ENCODE measurements at regions not wholly inside any gene's neighbourhood (a gene's known extent, or its start where the extent isn't known, plus 50 kb on each side); places are given as distances from the start of the nearest gene placed in this dataset.

GRCh38 chr9:82574911-82575310 lies 488.0 kb downstream of the RASEF start:
- Mint-ChIP-seq H3K4me3 (ENCODE audit: unreplicated experiment) (no peak overlapping the region), H3K9me3 (ENCODE audit: unreplicated experiment) (no peaks in the 10 kb centered on the region), H3K36me3 (ENCODE audit: low read depth, unreplicated experiment) (no peaks in the 10 kb centered on the region), H3K27ac (ENCODE audit: unreplicated experiment) (no peak overlapping the region), H3K27me3 (ENCODE audit: unreplicated experiment) (no peaks in the 10 kb centered on the region), H3K4me1 (ENCODE audit: unreplicated experiment) (no peaks in the 10 kb centered on the region)
- no peak for TF ChIP-seq CTCF (IDR thresholded peaks at IDR 0.05; ENCODE audit: unreplicated experiment)
- no peak for DNase-seq (ENCODE audit: low spot score)

- TF ChIP-seq CTCF (IDR thresholded peaks at IDR 0.05; ENCODE audit: unreplicated experiment), result no peak
- H3K36me3 Mint-ChIP-seq (ENCODE audit: low read depth, unreplicated experiment), result no peaks in the 10 kb centered on the region
- H3K4me1 Mint-ChIP-seq (ENCODE audit: unreplicated experiment), result no peaks in the 10 kb centered on the region
- no peak for DNase-seq (ENCODE audit: low spot score)
- no peaks in the 10 kb centered on the region for H3K9me3 Mint-ChIP-seq (ENCODE audit: unreplicated experiment)
- no peak overlapping the region for H3K27ac Mint-ChIP-seq (ENCODE audit: unreplicated experiment)
- H3K27me3 Mint-ChIP-seq (ENCODE audit: unreplicated experiment), result no peaks in the 10 kb centered on the region
- H3K4me3 Mint-ChIP-seq (ENCODE audit: unreplicated experiment), result no peak overlapping the region
Observed at GRCh38 chr9:82580921-82581320, 482.0 kb downstream of the RASEF start.

- Mint-ChIP-seq H3K9me3 (ENCODE audit: unreplicated experiment) (no peaks in the 10 kb centered on the region), H3K36me3 (ENCODE audit: low read depth, unreplicated experiment) (no peaks in the 10 kb centered on the region), H3K27ac (ENCODE audit: unreplicated experiment) (no peak overlapping the region), H3K27me3 (ENCODE audit: unreplicated experiment) (no peaks in the 10 kb centered on the region), H3K4me1 (ENCODE audit: unreplicated experiment) (no peaks in the 10 kb centered on the region), H3K4me3 (ENCODE audit: unreplicated experiment) (no peak overlapping the region)
- TF ChIP-seq CTCF (IDR thresholded peaks at IDR 0.05; ENCODE audit: unreplicated experiment), result no peak
- no peak for DNase-seq (ENCODE audit: low spot score)
Observed at GRCh38 chr9:82581516-82581915, 481.4 kb downstream of the RASEF start.

GRCh38 chr9:82581935-82582334 lies 481.0 kb downstream of the RASEF start:
- no peak for DNase-seq (ENCODE audit: low spot score)
- Mint-ChIP-seq H3K27ac (ENCODE audit: unreplicated experiment) (no peak overlapping the region), H3K36me3 (ENCODE audit: low read depth, unreplicated experiment) (no peaks in the 10 kb centered on the region), H3K4me1 (ENCODE audit: unreplicated experiment) (no peaks in the 10 kb centered on the region), H3K27me3 (ENCODE audit: unreplicated experiment) (no peaks in the 10 kb centered on the region), H3K9me3 (ENCODE audit: unreplicated experiment) (no peaks in the 10 kb centered on the region), H3K4me3 (ENCODE audit: unreplicated experiment) (no peak overlapping the region)
- no peak for TF ChIP-seq CTCF (IDR thresholded peaks at IDR 0.05; ENCODE audit: unreplicated experiment)

GRCh38 chr9:82582693-82583092 lies 480.2 kb downstream of the RASEF start:
- DNase-seq (ENCODE audit: low spot score), result no peak
- Mint-ChIP-seq H3K27me3 (ENCODE audit: unreplicated experiment) (no peaks in the 10 kb centered on the region), H3K9me3 (ENCODE audit: unreplicated experiment) (no peaks in the 10 kb centered on the region), H3K36me3 (ENCODE audit: low read depth, unreplicated experiment) (no peaks in the 10 kb centered on the region), H3K4me3 (ENCODE audit: unreplicated experiment) (no peak overlapping the region), H3K27ac (ENCODE audit: unreplicated experiment) (no peak overlapping the region), H3K4me1 (ENCODE audit: unreplicated experiment) (no peaks in the 10 kb centered on the region)
- no peak for TF ChIP-seq CTCF (IDR thresholded peaks at IDR 0.05; ENCODE audit: unreplicated experiment)

Measured in endothelial cell (in vitro differentiated cells).